ENCODE measurements at regions not wholly inside any gene's neighbourhood (a gene's known extent, or its start where the extent isn't known, plus 50 kb on each side); places are given as distances from the start of the nearest gene placed in this dataset.

DNA sequence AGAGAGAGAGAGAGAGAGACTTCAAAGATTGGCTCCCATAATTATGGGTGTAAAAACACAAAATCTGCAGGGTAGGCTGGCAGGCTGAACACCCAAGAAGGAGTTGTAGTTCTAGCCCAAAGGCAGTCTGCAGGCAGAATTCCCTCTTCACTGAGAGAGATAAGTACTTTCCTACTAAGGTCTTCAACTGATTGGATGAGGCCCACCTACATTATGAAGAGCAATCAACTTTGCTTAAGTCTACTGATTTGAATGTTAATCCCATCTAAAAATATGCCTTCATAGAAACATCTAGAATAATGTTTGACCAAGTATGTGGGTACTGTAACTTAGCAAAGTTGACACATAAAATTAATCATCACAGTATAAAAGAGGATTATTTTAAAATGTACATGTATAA lies 949.7 kb downstream of the HACE1 start (continued):
- no peak for TF ChIP-seq ZNF274 (IDR thresholded peaks at IDR 0.05; ENCODE audit: borderline replicate concordance, extremely low read depth, low read length)
- TF ChIP-seq HDAC2 (IDR thresholded peaks at IDR 0.05; ENCODE audit: borderline replicate concordance in 1 of 2, low read depth in 2 of 2, low read length in 2 of 2): no peak
- no peak for TF ChIP-seq MAFK (IDR thresholded peaks at IDR 0.05; ENCODE audit: low read depth, low read length)

All from H1 (cell line).